ENCODE measurements at regions not wholly inside any gene's neighbourhood (a gene's known extent, or its start where the extent isn't known, plus 50 kb on each side); places are given as distances from the start of the nearest gene placed in this dataset.
A peak's percentile ranks its signal among the peaks of the same experiment; 100 is the strongest.
"Not testable (repeated sequence)": the region's sequence is repeated elsewhere in the genome, so short reads cannot be mapped to it uniquely, and the experiment has no call there.

GRCh38 chr4:167893531-167893930, 198.8 kb upstream of the ANXA10 start:
- intact Hi-C loops (cut with DNase I): no loop called here
- ATAC-seq (no peak), DNase-seq (ENCODE audit: low spot score) (no peak)

GRCh38 chr4:167896260-167896659, 196.1 kb upstream of the ANXA10 start:
- intact Hi-C loops (cut with DNase I); DNase-seq (ENCODE audit: low spot score); ATAC-seq: not testable (repeated sequence)

DNA sequence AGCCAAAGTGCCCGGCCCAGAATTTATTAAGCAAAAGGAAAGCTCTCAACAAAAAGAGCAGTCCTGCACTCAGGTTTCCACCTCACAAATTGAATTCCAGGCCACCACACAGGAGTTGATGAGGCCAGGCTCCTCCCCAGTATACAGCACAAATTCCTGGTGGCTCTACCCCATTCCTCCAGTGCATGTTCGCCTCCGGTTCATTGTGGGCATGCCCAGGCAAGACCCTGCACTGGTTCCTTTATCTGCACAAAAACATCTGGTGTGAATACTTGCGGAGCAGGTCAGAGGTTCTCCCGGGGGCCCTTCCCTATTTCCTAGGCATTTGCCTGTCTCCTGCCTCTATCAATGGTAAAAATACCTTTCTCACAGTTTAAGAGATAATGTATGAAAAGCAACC, 195.2 kb upstream of the ANXA10 start:
- DNase-seq (ENCODE audit: low spot score) (no peak), ATAC-seq (no peak)
- intact Hi-C loops (cut with DNase I): no loop called here

DNA sequence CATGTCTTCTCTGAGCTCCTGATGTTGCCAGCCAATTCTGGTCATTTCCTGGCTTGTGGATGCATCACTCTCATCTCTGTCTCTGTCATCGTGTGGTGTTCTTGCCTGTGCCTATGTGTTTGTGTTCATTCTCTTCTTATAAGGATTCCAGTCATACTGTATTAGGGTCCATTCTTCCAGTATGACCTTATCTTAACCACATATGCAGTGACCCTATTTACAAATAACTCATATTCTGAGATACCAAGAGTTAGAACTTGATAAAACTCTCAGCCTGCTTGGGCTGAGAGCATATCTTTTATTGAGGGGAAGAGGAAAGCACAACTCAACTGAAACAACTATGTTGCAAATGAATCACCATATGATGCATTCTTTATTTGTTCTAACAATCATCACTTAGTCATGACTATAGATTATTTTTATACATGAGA, 189.0 kb upstream of the ANXA10 start:
- intact Hi-C loops (cut with DNase I): no loop called here
- DNase-seq (ENCODE audit: low spot score) (no peak), ATAC-seq (no peak)

GRCh38 chr4:167906851-167907250, 185.5 kb upstream of the ANXA10 start:
- DNase-seq (ENCODE audit: low spot score) (no peak), ATAC-seq (no peak)
- intact Hi-C loops (cut with DNase I): no loop called here

GRCh38 chr4:167908816-167909215, 183.5 kb upstream of the ANXA10 start:
- intact Hi-C loops (cut with DNase I): no loop called here
- ATAC-seq (no peak), DNase-seq (ENCODE audit: low spot score) (no peak)

DNA sequence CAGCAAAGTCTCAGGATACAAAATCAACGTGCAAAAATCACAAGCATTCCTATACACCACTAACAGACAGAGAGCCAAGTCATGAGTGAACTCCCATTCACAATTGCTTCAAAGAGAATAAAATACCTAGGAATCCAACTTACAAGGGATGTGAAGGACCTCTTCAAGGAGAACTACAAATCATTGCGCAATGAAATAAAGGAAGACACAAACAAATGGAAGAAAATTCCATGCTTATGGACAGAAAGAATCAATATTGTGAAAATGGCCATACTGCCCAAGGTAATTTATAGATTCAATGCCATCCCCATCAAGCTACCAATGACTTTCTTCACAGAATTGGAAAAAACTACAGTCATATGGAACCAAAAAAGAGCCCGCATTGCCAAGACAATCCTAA, 179.8 kb upstream of the ANXA10 start:
- intact Hi-C loops (cut with DNase I); DNase-seq (ENCODE audit: low spot score); ATAC-seq: not testable (repeated sequence)

DNA sequence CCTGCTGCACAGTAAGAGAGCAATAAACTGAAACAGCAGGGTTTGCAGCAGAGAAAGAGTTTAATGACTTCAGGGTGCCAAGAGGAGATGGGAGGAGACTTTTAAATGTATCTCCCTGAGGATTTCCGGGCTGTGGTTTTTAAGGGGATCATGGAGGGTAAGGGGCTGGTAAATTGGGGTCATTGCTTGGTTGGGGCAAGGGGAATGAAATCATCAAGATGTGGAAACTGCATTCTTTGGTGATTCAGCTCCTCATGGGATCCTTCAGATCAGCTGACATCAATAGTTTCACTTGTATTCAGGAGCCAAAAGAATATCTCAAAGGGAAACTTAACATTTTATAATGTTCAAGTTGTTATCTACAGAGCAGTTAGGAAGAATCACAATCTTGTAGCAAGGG, 174.3 kb upstream of the ANXA10 start:
- no peak for DNase-seq (ENCODE audit: low spot score)
- no peak for ATAC-seq
- intact Hi-C loops (cut with DNase I): no loop called here

DNA sequence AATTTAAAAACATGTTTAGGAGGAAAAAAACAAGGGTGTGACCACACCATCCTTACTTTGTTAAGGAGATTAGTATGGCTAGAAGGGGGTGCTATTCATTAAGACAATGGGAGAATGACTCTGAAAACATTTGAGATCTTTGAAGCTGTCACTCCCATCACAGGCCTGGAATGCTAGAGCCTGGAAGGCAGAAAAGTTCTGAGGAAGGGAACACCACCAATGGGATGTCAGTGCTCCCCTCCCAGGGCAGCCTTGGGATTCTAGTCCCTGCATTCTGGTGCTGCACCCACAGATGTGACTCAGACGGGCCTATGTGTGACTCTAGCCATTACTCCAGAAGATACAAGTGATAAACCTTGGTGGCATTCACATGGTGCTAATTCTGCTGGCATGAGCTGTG, 162.2 kb upstream of the ANXA10 start:
- ATAC-seq (no peak), DNase-seq (ENCODE audit: low spot score) (no peak)
- intact Hi-C loops (cut with DNase I): no loop called here

DNA sequence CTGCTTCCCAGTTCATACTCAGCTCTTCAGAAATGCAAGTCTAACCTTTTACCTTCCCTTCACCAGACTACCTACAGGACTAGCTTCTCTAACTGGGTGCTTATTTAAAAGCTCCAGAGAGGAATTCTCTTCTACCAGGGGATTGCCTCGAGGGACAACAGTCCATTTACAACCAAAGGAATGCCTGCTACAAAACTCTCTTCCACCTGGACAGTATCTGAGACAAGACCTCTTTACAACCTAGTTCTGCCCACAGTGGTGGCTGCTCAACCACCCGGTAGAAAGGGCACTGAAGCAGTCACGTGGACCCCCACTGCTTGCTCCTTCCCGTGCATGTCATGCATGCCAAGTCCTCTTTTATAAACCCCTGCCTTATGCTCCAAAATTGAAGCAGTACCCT, 158.1 kb upstream of the ANXA10 start:
- no peak for DNase-seq (ENCODE audit: low spot score)
- no peak for ATAC-seq
- intact Hi-C loops (cut with DNase I): no loop called here

DNA sequence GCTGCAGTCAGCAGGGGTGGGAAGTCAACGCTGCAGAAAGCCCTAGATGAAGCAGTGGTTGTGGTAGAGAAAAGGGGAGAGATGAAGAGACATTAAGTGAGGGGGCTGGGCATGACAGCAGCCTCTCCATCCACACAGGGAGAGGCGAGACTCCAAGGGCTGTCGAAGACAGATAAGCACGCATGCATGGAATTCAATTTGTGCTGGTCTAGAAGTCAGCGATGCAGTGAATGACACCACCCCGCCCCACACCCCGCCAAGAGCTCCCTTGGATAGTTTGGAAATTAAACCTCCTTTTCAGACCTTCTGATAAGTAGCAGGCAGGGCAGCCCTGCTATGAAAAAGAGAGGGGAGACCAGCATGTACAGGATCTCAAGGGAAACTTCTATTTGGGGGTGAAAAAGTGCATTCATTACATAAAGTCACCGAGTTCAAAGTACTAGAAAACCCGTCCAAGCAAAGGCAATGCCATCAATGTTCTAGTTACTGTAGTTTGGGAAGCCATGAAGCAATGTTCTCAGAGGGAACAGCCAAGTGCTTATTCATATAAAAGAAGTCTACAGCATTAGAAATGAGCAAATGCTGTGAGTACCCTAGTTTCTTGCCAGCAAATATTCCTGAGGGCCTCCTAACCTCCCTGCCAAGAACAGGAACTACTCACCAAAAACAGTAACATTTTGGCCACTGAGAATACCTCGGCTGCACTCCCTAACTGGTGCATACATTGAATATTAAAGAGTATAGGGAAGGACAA, 152.3 kb upstream of the ANXA10 start:
- intact Hi-C loops (cut with DNase I): no loop called here
- DNase-seq (ENCODE audit: low spot score): no peak
- ATAC-seq: no peak

- no peak for DNase-seq (ENCODE audit: low spot score)
- no peak for ATAC-seq
- intact Hi-C loops (cut with DNase I): no loop called here
Measured at GRCh38 chr4:167943872-167944505, 148.3 kb upstream of the ANXA10 start.

DNA sequence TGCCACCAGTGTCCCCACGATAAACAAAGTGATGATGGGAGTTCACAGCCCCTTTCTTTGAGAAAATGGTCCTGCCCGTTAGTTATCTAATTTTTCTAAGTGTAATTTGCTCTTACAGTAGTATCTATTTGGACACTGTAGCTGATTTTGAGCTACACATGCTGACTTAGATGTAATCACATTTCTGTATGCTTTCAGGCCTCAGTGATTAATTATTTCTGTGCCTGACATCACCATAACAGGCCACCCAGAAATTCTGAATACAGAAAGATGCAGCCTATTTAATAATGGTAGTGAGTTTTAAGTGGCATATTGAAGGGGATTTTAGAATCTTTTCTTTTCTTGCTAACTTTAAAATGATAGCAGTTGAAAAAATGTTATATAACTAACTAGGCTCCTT, 147.6 kb upstream of the ANXA10 start:
- ATAC-seq (no peak), DNase-seq (ENCODE audit: low spot score) (no peak)
- intact Hi-C loops (cut with DNase I): no loop called here

- ATAC-seq: no peak
- DNase-seq (ENCODE audit: low spot score): no peak
- intact Hi-C loops (cut with DNase I): no loop called here
Measured at GRCh38 chr4:167955006-167955405, 137.3 kb upstream of the ANXA10 start.

GRCh38 chr4:167956676-167957075, 135.7 kb upstream of the ANXA10 start:
- DNase-seq (ENCODE audit: low spot score): no peak
- intact Hi-C loops (cut with DNase I): no loop called here
- ATAC-seq: no peak

- DNase-seq (ENCODE audit: low spot score): no peak
- intact Hi-C loops (cut with DNase I): no loop called here
- no peak for ATAC-seq
Measured at GRCh38 chr4:167964766-167965373, 127.5 kb upstream of the ANXA10 start.

- intact Hi-C loops (cut with DNase I): no loop called here
- no peak for ATAC-seq
- DNase-seq (ENCODE audit: low spot score): no peak
Measured at GRCh38 chr4:167966143-167966542, 126.2 kb upstream of the ANXA10 start.

DNA sequence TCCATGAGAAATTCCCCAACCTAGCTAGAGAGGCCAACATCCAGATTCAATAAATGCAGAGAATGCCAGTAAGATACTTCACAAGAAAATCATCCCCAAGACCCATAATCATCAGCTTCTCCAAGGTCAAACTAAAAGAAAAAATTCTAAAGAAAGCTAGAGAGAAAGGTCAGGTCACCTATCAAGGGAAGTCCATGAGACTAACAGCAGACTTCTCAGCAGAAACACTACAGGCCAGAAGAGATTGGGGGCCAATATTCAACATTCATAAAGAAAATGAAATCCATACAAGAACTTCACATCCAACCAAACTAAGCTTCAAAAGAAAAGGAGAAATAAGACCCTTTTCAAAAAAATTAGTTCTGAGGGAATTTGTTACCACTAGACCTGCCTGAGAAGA, 118.8 kb upstream of the ANXA10 start:
- ATAC-seq (no peak), DNase-seq (ENCODE audit: low spot score) (no peak)
- intact Hi-C loops (cut with DNase I): no loop called here

DNA sequence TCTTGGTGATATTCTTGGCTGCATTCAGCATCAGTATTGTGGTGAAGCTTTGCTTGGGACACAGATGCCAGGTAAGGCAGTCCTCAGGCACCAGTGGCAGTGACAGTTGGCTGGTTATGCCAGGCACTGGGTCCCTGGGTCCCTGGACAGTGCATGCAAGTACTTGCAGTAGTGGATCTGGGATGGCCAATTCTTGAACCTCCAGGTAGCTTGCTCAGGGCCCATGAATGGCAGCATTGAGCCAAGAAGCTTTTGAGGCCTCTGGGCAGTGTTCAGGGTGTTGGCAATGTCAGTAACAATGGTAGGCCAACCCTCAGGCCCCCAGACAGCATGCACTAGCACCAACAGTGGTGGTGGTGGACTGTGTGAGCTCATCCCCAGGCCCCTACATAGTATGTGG, 106.8 kb upstream of the ANXA10 start:
- DNase-seq (ENCODE audit: low spot score) (no peak), ATAC-seq (peak; percentile 17)
- intact Hi-C loops (cut with DNase I): no loop called here

DNA sequence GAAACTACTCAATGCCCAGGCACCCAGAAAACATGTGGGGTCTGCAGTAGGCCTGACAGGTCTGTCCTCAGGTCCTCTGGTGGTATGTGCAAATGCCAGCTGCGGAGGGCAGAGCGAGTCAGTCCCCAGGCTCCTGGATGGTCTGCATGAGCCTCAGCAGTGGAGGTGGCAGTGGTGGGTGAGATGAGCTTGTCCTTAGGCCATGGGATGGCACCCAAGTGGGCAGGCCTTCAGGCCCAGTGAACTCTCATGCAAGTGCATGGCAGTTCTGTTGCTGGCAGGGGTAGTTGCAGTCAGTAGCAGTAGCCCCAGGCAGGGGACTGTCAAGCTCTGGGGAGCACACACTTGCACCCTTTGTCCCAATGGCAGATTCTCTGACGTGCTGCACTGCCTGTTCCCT, 106.3 kb upstream of the ANXA10 start:
- DNase-seq (ENCODE audit: low spot score): no peak
- intact Hi-C loops (cut with DNase I): no loop called here

DNA sequence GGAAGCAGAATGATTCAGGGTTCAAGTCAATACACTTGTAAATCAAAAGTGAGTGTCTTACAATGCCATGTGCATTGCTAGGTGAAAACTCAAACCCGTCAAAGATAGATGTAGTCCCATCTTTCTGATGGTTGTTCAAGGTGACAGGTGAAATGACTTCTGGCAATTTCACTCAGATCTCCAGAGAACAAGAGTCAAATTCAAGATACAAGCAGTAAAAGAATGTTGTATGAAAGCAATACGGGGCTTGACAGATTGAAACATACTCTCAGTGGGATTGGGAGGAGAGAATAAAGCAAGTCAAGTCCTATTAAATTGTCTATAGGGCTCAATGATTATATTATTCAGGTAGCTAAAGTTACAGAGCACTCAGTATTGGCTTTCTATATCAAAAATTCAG, 105.1 kb upstream of the ANXA10 start:
- DNase-seq (ENCODE audit: low spot score) (no peak), ATAC-seq (no peak)
- intact Hi-C loops (cut with DNase I): no loop called here

More for the DNA sequence above, 106.3 kb upstream of the ANXA10 start:
- no peak for ATAC-seq

Data from sciatic nerve (tissue), 2 donors.